COLO668 (cell line): ENCODE measurements at regions not wholly inside any gene's neighbourhood (a gene's known extent, or its start where the extent isn't known, plus 50 kb on each side); places are given as distances from the start of the nearest gene placed in this dataset.
A peak's percentile ranks its signal among the peaks of the same experiment; 100 is the strongest.

Source experiments
- DNase-seq: peaks from one replicate; lab custom pipeline; 2025; ENCODE audit not compliant: unreplicated experiment; lab: John Stamatoyannopoulos, UW

GRCh38 chr1:5717031-5717682, 275.1 kb downstream of the NPHP4 start:
- DNase-seq: no peak

GRCh38 chr1:5716126-5716525, 276.1 kb downstream of the NPHP4 start:
- DNase-seq: no peak

GRCh38 chr1:5713101-5714010, 278.9 kb downstream of the NPHP4 start:
- DNase-seq: no peak

- DNase-seq: no peak
Measured at GRCh38 chr1:5711956-5712645, 280.1 kb downstream of the NPHP4 start.

GRCh38 chr1:5711079-5711478, 281.1 kb downstream of the NPHP4 start:
- DNase-seq: no peak

GRCh38 chr1:5709976-5710375, 282.2 kb downstream of the NPHP4 start:
- no peak for DNase-seq

GRCh38 chr1:5709461-5709975, 282.7 kb downstream of the NPHP4 start:
- no peak for DNase-seq

- DNase-seq: no peak
Measured at GRCh38 chr1:5708346-5709245, 283.6 kb downstream of the NPHP4 start.

GRCh38 chr1:5707566-5708345, 284.5 kb downstream of the NPHP4 start:
- DNase-seq: peak; percentile 43

GRCh38 chr1:5706239-5706638, 286.0 kb downstream of the NPHP4 start:
- DNase-seq: no peak

GRCh38 chr1:5705751-5706150, 286.5 kb downstream of the NPHP4 start:
- no peak for DNase-seq

GRCh38 chr1:5704561-5705514, 287.4 kb downstream of the NPHP4 start:
- DNase-seq: no peak

GRCh38 chr1:5701642-5702041, 290.6 kb downstream of the NPHP4 start:
- no peak for DNase-seq

- no peak for DNase-seq
Measured at GRCh38 chr1:5693568-5693967, 298.7 kb downstream of the NPHP4 start.

GRCh38 chr1:5692664-5693063, 299.6 kb downstream of the NPHP4 start:
- no peak for DNase-seq

GRCh38 chr1:5691795-5692509, 300.3 kb downstream of the NPHP4 start:
- no peak for DNase-seq

- no peak for DNase-seq
Measured at GRCh38 chr1:5690898-5691297, 301.3 kb downstream of the NPHP4 start.

- DNase-seq: no peak
Measured at GRCh38 chr1:5690291-5690690, 301.9 kb downstream of the NPHP4 start.
